Karpas-422 (cell line): ENCODE measurements at regions not wholly inside any gene's neighbourhood (a gene's known extent, or its start where the extent isn't known, plus 50 kb on each side); places are given as distances from the start of the nearest gene placed in this dataset. TPM values are rescaled to one million over a fixed set of nuclear protein-coding genes. Genes with fewer than 3 reads are reported as not detected.

ENCODE experiments used
- DNase-seq: peaks from one replicate; pipeline ENCODE4 v3.0.0-alpha.2; 2015
- H2AFZ ChIP-seq: fragments of 200-600 bp; sonication (generic); 2 replicates; pipeline ENCODE4 v1.6.1; 2014; ENCODE audit warnings: antibody characterized with exemption, low read length, mixed read lengths
- H3K27ac ChIP-seq: fragments of 200-600 bp; sonication (generic); 2 replicates; pipeline ENCODE4 v1.5.1; 2014; ENCODE audit warnings: mild to moderate bottlenecking, low read length, moderate library complexity
- H3K27me3 ChIP-seq: fragments of 200-600 bp; sonication (generic); 2 replicates; pipeline ENCODE4 v1.6.1; 2014; ENCODE audit warnings: low read length, mixed read lengths
- H3K36me3 ChIP-seq: fragments of 200-600 bp; sonication (generic); 2 replicates; pipeline ENCODE4 v1.6.1; 2014; ENCODE audit warnings: low read length, mixed read lengths; ENCODE audit not compliant: insufficient read depth
- H3K4me1 ChIP-seq: fragments of 200-600 bp; sonication (generic); 2 replicates; pipeline ENCODE4 v1.6.1; 2014; ENCODE audit warnings: mild to moderate bottlenecking, low read length, mixed read lengths
- H3K4me2 ChIP-seq: fragments of 200-600 bp; sonication (generic); 2 replicates; pipeline ENCODE4 v1.6.1; 2014; ENCODE audit warnings: low read length, low read depth, mild to moderate bottlenecking; ENCODE audit not compliant: poor library complexity, severe bottlenecking
- H3K4me3 ChIP-seq: fragments of 200-600 bp; sonication (generic); 2 replicates; pipeline ENCODE4 v1.5.1; 2014; ENCODE audit warnings: mild to moderate bottlenecking, antibody characterized with exemption, low read length, mixed read lengths
- H3K79me2 ChIP-seq: fragments of 200-600 bp; sonication (generic); 2 replicates; pipeline ENCODE4 v1.6.1; 2014; ENCODE audit warnings: mild to moderate bottlenecking, low read length, mixed read lengths
- H3K9ac ChIP-seq: fragments of 200-600 bp; sonication (generic); 2 replicates; pipeline ENCODE4 v1.6.0; 2014; ENCODE audit warnings: low read length
- H3K9me2 ChIP-seq: fragments of 200-600 bp; sonication (generic), shearing (Covaris generic); replicated peaks from 2 replicates; pipeline ENCODE4 v1.6.0; 2014; ENCODE audit warnings: mild to moderate bottlenecking, low read length, moderate library complexity; ENCODE audit not compliant: insufficient read depth
- H3K9me3 ChIP-seq: fragments of 300-700, 200-600 bp; sonication (generic); 2 replicates; pipeline ENCODE4 v1.6.1; 2014; ENCODE audit warnings: low read length, mixed read lengths
- H4K20me1 ChIP-seq: fragments of 200-600 bp; sonication (generic); 2 replicates; pipeline ENCODE4 v1.6.1; 2014; ENCODE audit warnings: mild to moderate bottlenecking, antibody characterized with exemption, low read length, low read depth; ENCODE audit not compliant: insufficient read depth
- small RNA-seq: library from RNA; depleted of rRNA; stranded (forward); fragments of <200 nt; gene quantifications from one replicate; pipeline ENCODE3, GENCODE V24; 2014

DNA sequence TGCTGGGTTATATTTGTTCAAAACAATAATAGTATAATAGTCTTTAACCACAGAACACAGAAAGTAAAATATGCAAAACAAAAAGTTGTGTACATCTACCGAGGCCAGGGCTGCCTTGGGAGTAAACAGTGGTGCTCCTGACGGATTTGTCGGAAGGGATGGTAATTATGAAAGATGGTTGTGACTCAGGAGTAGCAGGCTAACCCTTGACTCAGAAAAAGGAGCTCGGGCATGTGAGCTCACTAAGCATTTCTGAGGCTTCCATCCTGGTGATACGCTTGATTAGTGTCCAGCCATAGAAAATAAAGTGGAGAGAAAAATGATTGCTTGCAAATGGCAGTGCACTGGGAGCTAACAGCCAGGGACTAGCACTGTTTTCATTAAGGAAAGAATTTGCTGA is 53.2 kb upstream of the SPANXB1 start:
- Histone ChIP-seq H3K9me3 (peaks cover 9% of the 10 kb centered on the region), H3K4me1 (no peaks in the 10 kb centered on the region), H3K27ac (no peak overlapping the region), H3K4me3 (no peak overlapping the region), H3K4me2 (no peak overlapping the region), H4K20me1 (no peaks in the 10 kb centered on the region), H3K9ac (no peak overlapping the region), H3K79me2 (no peaks in the 10 kb centered on the region), H3K9me2 (no peaks in the 10 kb centered on the region), H3K36me3 (no peaks in the 10 kb centered on the region), H3K27me3 (no peaks in the 10 kb centered on the region), H2AFZ (no peak overlapping the region)
- no peak for DNase-seq

Small RNAs in the stretch of these regions (small RNA-seq; reads per million reads assigned to genes)
- not detected for gene MIR320D2
